Suppressor macrophage treated with lipopolysaccharide for 4 hours (primary cell): ENCODE measurements at regions not wholly inside any gene's neighbourhood (a gene's known extent, or its start where the extent isn't known, plus 50 kb on each side); places are given as distances from the start of the nearest gene placed in this dataset.

Experiments
- DNase-seq: peaks from one replicate; pipeline ENCODE4 v3.0.0-alpha.2; 2020

DNA sequence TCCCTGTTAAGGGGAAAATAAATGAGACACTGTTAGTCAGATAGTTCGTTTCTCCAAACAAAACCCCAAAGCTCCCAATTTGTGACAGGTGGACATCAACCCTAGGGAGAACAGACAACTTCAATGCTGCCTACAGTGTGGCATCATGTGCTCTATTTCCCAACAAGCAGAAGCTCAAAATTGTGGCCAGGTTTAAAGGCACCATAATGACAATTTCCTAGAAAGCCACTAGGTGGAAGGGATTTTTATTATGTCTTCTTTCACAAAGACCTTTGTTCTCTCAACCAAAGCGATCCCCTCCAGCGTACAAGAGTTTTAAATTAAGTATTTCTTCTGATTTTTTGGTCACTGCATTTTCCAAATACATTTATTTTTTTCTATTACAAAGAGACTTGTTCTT is 88.0 kb upstream of the MBIP start:
- no peak for DNase-seq

- no peak for DNase-seq
Observed at GRCh38 chr14:36405589-36406274, 85.3 kb upstream of the MBIP start.

DNA sequence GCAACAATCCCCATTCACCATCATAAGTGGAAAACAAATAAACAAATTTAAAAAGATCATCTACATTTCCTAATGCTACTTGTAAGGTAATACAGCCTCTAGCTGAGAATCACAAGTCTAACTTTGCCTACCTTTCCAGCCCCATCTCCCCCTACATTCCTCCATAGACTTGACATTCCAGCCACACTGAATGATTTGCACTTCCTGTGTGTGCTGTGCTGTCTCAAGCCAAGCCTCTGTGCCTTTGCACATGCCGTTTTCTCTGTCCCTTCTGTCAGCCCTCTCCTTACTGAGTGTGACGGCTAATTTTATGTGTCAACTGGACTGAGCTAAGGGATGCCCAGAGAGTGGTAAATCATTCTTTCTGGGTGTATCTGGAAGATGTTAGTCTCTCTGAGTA is 82.4 kb upstream of the MBIP start:
- no peak for DNase-seq

DNA sequence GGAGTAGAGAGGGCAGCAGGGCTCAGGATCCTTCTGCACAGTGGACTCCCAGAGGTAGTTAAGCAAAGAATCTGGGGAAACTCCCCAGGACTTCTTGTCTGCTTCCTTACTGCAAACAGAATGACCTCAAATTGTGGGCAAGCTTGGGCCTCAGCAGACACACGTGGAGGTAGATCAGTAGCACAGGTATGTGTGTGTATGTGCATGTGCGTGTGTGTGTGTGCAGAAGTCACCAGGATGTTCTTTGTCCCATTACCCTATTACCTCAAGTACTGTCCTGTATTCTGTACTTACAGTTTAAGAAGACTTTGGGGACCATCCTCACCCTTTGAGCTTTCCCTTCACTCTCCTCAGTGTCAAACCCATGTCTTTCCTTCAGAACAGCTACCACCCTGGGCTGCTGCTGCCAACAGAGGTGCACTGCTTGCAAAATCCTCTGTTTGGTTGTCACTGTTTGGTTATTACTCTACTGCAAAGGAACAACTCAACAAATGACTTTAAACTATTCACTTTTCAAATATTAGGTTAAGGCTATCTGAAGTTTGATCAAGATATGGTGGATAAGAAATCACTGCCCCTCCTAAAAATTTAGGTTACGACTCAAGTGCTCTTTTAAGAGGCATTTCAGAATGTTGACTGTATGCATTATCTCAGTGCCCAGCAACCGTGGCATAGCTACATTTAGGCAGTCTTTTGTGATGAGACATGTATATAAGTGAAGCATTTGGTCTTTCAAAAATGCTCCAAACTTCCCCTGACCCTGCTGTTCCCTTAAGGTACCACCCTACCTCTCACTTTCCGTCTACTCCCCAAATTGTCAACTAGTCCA is 78.2 kb upstream of the MBIP start:
- DNase-seq, result no peak

DNA sequence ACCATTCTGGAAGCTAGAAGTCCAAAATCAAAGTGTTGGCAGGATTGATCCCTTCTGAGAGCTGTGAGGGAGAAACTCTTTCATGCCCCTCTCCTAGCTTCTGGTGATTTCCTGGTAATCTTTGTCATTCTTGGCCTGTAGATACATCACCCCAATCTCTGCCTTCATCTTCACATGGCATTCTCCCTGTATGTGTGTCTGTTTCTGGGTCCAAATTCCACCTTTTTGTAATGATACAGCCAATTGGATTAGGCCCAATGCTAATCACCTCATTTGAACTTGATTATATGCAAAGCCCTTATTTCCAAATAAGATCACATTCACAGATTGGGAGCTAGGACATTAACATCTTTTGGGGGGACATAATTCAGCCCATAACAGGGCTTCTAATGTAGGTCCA is 76.9 kb upstream of the MBIP start:
- no peak for DNase-seq

DNA sequence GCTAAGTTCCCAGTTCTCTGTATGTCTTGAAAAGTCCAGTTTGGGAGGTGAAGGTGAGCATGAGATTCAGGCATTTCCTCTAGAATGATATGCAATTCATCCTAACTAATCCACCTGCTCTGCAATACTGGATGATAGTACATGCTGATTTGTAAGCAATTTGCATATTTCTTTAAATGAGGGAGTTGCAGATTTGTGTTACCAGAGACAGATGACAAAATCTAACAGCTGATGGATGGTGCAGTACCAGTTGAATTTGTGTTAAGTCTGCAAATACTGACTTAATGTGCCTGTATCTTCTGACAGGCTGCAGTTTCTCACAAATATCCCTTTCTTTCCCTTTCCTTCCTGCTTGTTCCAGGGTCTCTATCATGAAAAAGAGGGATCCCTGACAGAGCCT is 76.4 kb upstream of the MBIP start:
- no peak for DNase-seq

- DNase-seq, result no peak
Observed at GRCh38 chr14:36394593-36394992, 74.2 kb upstream of the MBIP start.

GRCh38 chr14:36390718-36391117 is 70.3 kb upstream of the MBIP start:
- DNase-seq, result no peak

GRCh38 chr14:36383767-36384431 is 63.5 kb upstream of the MBIP start:
- DNase-seq, result no peak

DNA sequence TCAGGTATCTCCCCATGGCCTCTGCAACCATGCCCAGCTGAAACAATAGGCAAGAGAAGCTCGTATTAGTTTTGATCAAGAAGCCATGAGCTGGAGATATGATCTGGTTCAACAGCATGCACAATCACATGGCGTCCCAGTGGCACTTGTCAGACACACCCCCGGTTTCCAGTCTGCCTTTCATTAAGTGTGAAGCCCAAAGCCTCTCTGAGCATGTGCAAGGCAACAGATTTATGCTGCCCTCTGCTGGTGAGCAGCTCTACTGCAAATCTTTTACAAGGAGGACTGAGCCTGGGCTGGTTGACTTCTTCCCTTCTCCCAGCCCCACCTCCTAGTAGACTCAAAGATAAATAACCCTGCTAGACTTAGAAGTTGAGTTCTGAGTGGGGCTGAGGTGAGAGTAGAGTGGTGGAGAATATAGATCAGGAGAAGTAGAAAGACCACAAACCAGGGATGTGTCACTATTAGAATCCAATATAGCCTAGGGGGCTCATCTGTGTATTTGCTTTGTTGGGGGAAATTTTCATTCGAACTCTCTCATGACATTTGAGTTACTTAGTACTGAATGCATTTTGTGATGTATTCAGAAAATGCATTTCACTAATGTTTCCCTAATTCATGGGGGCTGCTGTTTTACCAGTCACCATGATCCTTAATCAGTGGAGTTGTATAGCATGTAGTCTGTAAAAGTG is 53.7 kb upstream of the MBIP start:
- DNase-seq, result peak; percentile 87
